Hippocampal formation (tissue), 2 donors: ENCODE measurements at regions not wholly inside any gene's neighbourhood (a gene's known extent, or its start where the extent isn't known, plus 50 kb on each side); places are given as distances from the start of the nearest gene placed in this dataset.
"Not testable (repeated sequence)": the region's sequence is repeated elsewhere in the genome, so short reads cannot be mapped to it uniquely, and the experiment has no call there.

Source experiments
- DNase-seq, 2 donors: peaks; one replicate each; lab custom pipeline; 2025; lab: John Stamatoyannopoulos, UW

GRCh38 chr1:213464786-213465460 lies 413.9 kb downstream of the RPS6KC1 start:
- DNase-seq: no peak

- DNase-seq: no peak
Observed at GRCh38 chr1:213466541-213466940, 415.5 kb downstream of the RPS6KC1 start.

DNA sequence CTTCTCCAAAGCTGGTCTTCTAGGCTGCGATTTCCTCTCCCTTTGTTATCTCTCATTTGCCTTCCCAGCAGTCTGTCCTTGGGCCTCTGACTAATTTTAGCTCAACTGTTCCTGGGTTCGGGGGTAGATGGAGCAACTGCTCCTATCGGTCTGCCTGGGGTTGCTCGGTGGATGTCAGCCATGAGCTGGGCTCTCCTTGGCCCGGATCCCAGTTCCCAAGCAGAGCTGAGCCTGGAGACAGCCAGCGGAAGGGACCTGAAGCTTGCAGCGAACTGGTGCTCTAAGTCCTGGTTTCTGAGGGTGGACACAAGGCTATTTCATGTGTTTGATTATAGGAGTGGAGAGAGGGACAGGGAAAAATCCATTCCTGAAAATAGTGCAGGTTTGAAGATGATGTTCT lies 423.0 kb downstream of the RPS6KC1 start:
- peak in 1 of 2 donors; percentile 1 for DNase-seq

DNA sequence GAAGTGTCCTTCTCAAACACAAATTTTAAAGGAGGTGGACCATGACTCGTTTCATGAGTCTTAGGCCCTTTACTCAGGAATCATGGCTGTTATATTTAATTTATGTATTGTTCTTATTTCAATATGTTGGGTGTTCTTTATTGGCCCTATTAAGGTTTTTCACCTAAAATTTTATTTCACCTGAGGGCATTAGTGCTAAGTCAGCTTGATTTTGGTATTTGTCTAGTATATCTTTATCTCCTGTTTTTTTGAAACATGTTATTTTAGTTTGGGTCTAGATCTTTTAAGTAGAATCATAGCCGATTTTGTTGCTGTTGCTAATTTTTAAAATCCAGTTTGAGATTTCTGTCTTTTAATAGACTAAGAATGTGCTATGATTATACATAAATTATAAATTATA lies 430.4 kb downstream of the RPS6KC1 start:
- DNase-seq: no peak

DNA sequence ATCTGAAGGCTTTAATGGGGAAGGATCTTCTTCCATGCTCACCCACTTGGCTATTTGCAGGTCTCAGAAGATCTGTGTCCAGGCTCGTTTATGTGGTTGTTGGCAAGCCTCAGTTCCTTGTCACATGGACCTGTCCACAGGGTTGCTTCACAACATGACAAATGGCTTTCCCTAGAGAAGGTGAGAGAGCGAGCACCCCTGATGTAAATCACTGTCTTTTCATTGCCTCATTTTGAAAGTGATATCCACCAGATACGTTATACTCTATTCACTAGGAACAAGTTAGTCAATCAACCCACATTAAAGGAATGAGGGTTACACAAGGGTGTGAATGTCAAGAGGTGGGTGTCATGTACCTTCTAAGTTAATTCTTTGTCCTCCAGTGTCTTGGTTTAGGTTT lies 433.3 kb downstream of the RPS6KC1 start:
- DNase-seq: no peak

DNA sequence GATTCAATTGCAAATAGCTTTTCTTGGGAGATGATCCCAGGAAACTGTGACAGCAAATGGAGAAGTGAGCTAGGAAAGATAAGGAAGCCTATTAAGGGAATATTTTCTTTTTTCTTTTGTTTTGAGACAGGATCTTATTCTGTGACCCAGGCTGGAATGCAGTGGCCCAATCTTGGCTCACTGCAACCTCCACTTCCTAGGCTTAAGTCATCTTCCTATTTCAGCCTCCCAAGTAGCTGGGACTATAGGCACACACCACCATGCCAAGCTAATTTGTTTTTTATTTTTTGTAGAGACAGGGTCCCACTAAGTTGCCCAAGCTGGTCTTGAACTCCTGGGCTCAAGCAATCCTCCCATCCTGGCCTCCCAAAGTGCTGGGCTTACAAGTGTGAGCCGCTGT lies 433.7 kb downstream of the RPS6KC1 start:
- no peak for DNase-seq

DNA sequence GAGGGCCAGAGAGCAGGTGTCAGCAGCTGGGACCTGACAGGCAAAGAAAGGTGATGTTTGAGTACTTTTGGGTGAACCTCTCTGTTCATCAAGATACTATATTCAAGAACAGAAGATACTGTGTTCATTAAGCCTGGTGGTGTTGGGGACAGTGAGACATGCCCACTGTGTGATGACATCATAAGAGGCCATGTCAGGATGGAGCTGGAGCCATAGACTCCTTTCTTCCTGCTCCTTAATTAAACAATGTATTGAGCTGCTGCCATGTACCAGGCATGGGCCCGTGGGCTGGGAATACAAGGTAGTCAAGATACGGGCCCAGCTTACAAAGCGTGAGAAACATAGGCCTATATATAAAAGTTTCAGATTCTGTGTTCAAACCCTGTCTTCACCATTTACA lies 435.4 kb downstream of the RPS6KC1 start:
- no peak for DNase-seq

DNA sequence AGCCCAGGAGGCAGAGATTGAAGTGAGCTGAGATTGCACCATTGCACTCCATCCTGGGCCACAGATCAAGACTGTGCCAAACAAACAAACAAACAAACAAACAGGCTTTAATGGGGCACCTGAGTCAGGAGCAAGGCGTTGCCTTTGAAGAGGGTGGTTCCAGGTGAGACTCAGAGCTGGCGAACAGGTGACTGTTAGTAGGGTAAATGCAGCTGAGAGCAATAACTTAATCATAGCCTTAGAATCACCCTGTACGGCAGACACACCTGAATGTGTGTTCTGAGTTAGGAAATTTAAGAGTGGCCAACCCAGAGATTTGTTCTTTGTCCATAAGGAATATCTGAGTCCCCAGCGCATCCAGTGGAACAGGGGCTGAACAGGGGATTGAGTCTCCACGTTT lies 440.4 kb downstream of the RPS6KC1 start:
- DNase-seq: no peak

DNA sequence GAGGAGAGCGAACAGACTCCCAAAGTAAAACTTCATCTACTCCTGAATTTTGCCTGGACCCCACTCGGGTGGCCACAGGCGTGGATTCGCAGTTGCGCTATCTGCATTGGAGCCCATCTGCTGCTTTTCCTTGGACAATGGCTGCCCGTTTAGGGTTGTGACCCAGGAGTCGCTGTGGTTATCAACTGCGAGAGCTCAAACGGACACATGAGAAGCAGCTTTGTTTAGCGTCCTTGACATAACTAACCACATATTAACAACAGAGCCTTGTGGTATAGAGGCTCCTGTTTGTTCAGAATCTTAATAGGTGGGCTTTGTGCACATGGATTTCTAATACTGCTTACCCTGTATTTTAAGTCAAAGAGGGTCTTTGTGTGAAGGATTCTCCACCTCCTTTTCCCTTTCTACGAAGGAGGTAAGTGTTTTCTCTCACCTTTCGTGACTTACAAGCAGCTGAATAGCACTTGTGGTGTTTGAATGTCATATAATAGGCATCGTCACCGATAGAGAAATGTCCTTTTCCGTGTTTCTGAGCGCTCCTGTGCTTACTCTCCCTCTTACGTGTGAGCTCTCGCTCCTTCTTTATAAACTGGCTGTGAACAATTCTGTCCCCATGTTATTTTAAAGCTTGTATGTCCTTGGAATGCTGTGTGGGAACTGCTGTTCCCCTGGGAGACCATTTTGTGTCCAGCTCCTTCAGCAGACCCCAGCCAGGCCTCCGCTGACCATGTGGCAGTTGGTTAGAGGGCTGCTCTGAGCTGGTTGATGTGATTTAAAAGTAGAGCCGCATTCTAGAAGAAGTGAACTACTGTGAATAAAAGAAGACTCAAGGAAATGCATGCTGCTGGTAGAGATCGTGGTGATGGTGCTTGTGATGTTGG lies 441.4 kb downstream of the RPS6KC1 start:
- no peak for DNase-seq

- DNase-seq: no peak
Observed at GRCh38 chr1:213499444-213499843, 448.4 kb downstream of the RPS6KC1 start.

DNA sequence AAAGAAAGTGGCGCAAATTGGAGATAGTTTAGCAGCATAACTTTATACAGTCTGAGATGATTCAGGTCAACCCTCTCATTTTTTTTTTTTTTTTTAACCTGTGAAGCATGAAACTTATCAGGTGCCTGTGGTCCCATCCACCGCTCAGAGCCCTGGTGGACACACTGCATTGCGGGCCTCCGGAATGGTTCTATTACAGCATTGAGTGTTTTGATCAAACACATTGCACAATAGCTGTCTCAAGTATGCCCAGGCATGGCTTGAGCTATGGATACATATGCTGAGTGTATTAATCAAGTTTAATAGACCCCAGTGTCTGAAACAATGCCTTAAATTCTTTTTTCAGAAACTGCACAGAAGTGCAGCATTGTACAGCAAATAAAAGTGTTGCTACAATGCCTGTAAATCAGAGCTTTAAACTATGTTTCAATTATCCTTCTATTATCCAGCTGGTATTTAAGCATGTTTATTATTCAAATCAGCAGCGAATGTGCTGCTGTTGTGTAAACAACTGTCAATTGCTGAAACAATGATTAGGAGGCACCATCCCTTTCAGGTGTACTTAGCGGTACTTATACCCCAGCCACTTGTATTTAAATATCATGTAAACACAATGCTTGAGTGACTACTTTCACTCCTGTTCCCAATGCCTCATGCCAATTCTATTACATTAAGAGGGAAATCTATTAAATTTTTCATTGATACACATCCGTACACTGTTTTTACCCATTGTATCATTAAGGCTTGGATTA lies 456.6 kb downstream of the RPS6KC1 start:
- DNase-seq: no peak

- no peak for DNase-seq
Observed at GRCh38 chr1:213511173-213511572, 460.1 kb downstream of the RPS6KC1 start.

- DNase-seq: no peak
Observed at GRCh38 chr1:213512316-213512715, 461.3 kb downstream of the RPS6KC1 start.

GRCh38 chr1:213513006-213513405 lies 462.0 kb downstream of the RPS6KC1 start:
- no peak for DNase-seq

DNA sequence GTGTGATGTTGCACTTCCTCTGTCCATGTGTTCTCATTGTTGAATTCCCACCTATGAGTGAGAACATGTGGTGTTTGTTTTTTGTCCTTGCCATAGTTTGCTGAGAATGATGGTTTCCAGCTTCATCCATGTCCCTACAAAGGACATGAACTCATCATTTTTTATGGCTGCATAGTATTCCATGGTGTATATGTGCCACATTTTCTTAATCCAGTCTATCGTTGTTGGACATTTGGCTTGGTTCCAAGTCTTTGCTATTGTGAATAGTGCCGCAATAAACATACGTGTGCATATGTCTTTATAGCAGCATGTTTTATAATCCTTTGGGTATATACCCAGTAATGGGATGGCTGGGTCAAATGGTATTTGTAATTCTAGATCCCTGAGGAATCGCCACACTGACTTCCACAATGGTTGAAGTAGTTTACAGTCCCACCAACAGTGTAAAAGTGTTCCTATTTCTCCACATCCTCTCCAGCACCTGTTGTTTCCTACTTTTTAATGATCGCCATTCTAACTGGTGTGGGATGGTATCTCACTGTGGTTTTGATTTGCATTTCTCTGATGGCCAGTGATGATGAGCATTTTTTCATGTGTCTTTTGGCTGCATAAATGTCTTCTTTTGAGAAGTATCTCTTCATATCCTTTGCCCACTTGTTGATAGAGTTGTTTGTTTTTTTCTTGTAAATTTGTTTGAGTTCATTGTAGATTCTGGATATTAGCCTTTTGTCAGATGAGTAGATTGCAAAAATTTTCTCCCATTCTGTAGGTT lies 463.6 kb downstream of the RPS6KC1 start:
- not testable (repeated sequence) for DNase-seq

- no peak for DNase-seq
Observed at GRCh38 chr1:213519098-213519497, 468.1 kb downstream of the RPS6KC1 start.

GRCh38 chr1:213521206-213521605 lies 466.6 kb upstream of the PROX1 start:
- DNase-seq: no peak

DNA sequence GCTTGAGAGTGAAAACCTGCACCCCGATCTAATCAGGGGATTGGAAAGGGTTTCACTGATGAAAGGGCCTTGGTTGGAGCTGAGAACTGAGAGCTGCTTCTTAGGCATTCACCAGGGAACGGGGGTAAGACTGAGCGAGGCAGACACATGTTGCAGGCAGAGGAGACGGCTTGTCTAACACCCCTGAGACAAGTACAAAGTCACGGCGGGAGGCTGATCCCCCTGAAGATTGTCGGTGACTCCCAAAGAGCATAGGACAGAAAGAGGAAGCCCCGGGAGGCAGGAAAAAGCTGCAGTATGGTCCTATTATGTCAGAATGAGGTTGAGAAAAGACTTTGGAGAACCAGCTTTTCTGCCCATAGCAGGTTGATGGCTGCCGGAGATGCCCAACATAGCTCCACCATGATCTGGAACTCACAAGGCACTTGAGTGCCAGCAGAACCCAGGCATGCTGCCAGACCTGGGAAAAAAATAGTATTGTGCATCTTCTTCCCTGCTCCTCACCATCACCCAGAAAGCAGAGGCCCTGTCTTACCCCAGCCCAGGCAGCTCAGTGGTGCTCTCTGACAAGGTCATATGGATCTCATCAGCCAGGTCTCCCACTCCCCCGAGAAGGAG lies 463.9 kb upstream of the PROX1 start:
- no peak for DNase-seq

DNA sequence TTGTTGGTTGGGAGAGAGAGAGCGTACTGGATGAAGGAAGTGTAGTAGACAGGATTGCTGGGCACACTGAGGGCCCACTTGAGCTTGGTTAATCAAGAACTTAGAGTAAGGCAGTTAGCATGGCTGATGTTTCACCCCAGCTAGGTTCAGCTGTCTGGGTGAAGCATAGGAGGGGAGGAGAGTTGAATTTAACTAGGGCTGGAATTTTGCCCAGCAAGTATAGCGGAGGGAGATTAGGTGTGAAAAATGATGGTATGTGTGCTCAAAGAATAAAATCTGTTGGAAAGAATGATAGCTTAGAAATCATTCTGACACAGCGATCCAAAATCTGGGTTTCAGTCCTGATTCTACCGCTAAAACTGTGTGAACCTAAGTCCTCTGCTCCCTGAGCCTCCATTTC lies 461.5 kb upstream of the PROX1 start:
- DNase-seq: no peak

DNA sequence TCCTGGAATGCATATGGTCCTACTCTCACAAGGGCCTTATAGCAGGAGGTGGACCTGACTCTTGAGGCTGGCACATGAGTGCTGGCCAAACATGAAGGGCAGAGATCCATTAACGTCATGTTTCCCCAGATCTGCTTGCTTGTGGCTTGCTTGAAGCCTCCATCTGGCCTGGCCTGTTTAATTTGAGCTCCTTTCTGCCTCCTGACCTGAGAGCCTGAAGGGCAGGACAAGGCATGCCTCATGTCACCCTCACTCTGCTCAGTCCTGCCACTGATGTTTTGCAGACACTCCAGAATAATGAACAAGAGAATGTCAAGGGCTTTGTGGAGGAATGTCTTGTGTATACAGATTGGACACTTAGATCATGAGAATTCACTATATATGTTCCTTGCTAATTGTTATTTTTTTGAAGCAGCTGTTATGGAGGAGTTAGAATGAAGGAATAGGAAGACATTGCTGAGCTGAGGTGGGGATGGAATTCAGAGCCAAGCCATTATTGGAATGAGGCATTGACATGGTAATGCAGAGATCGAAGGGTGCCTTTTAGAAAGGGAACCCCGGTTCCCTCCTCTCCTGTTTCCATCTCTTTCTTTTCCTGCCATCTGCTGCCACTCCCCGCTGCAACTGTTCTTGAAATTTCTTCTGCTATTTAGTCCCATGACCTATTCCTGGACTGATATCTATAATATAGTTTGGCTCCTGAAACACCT lies 457.0 kb upstream of the PROX1 start:
- DNase-seq: no peak
